ENCODE measurements at regions not wholly inside any gene's neighbourhood (a gene's known extent, or its start where the extent isn't known, plus 50 kb on each side); places are given as distances from the start of the nearest gene placed in this dataset.

DNA sequence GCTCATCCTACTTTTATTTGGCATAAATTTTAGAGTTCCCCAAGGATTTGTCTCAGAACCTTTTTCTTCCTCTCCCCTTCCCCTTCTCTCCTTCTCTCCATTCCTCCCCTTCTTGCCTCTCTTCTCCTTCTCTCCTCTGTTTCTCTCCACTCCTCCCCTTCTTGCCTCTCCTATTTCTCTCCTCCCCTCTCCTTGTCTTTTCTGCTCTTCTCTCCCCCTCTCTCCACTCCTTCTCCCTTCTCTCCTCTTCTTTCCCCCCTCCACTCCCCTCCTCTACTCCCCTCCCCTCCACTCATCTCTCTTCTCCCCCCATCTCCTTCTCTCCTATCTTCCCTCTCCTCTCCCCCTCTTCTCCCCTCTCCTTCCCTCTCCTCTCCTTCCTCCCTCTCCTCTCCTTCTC, 142.7 kb downstream of the CCDC71L start:
- no peak for TF ChIP-seq FOXM1 (IDR thresholded peaks at IDR 0.05; ENCODE audit: borderline replicate concordance, low read depth)
- TF ChIP-seq ZBTB7A (IDR thresholded peaks at IDR 0.05; ENCODE audit: low read depth), result no peak
- TF ChIP-seq, protein P1, sequence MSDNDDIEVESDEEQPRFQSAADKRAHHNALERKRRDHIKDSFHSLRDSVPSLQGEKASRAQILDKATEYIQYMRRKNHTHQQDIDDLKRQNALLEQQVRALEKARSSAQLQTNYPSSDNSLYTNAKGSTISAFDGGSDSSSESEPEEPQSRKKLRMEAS (IDR thresholded peaks at IDR 0.05), result no peak
- TF ChIP-seq TEAD4 (IDR thresholded peaks at IDR 0.05), result no peak
- TF ChIP-seq YY1 (IDR thresholded peaks at IDR 0.05; ENCODE audit: low read depth), result no peak
- TF ChIP-seq, protein P2, sequence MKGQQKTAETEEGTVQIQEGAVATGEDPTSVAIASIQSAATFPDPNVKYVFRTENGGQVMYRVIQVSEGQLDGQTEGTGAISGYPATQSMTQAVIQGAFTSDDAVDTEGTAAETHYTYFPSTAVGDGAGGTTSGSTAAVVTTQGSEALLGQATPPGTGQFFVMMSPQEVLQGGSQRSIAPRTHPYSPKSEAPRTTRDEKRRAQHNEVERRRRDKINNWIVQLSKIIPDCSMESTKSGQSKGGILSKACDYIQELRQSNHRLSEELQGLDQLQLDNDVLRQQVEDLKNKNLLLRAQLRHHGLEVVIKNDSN (IDR thresholded peaks at IDR 0.05), result no peak
- no peak for TF ChIP-seq EGR1 (IDR thresholded peaks at IDR 0.05)
- TF ChIP-seq, protein P3, sequence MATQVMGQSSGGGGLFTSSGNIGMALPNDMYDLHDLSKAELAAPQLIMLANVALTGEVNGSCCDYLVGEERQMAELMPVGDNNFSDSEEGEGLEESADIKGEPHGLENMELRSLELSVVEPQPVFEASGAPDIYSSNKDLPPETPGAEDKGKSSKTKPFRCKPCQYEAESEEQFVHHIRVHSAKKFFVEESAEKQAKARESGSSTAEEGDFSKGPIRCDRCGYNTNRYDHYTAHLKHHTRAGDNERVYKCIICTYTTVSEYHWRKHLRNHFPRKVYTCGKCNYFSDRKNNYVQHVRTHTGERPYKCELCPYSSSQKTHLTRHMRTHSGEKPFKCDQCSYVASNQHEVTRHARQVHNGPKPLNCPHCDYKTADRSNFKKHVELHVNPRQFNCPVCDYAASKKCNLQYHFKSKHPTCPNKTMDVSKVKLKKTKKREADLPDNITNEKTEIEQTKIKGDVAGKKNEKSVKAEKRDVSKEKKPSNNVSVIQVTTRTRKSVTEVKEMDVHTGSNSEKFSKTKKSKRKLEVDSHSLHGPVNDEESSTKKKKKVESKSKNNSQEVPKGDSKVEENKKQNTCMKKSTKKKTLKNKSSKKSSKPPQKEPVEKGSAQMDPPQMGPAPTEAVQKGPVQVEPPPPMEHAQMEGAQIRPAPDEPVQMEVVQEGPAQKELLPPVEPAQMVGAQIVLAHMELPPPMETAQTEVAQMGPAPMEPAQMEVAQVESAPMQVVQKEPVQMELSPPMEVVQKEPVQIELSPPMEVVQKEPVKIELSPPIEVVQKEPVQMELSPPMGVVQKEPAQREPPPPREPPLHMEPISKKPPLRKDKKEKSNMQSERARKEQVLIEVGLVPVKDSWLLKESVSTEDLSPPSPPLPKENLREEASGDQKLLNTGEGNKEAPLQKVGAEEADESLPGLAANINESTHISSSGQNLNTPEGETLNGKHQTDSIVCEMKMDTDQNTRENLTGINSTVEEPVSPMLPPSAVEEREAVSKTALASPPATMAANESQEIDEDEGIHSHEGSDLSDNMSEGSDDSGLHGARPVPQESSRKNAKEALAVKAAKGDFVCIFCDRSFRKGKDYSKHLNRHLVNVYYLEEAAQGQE (IDR thresholded peaks at IDR 0.05; ENCODE audit: low read depth), result no peak
- TF ChIP-seq CEBPB (IDR thresholded peaks at IDR 0.05), result no peak
- TF ChIP-seq CREB1 (IDR thresholded peaks at IDR 0.05; ENCODE audit: low read depth), result no peak
- no peak for TF ChIP-seq EP300 (IDR thresholded peaks at IDR 0.05; ENCODE audit: borderline replicate concordance)
- TF ChIP-seq TCF12 (IDR thresholded peaks at IDR 0.05; ENCODE audit: low read depth), result no peak
- no peak for TF ChIP-seq RAD21 (IDR thresholded peaks at IDR 0.05; ENCODE audit: low read depth)
- TF ChIP-seq NFIC (IDR thresholded peaks at IDR 0.05), result no peak

DNA sequence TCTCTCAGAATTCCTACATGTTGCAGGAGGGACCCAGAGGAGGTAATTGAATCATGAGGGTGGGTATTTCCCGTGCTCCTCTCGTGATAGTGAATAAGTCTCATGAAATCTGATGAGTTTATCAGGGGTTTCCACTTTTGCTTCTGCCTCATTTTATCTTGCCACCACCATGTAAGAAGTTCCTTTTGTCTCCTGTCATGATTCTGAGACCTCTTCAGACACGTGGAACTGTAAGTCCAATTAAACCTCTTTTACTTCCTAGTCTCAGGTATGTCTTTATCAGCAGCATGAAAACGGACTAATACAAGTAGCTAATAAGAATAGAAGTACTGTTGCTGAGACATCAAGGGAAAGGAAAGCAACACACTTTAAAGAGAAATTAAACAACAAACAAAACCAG, 143.4 kb downstream of the CCDC71L start:
- no peak for TF ChIP-seq CREB1 (IDR thresholded peaks at IDR 0.05; ENCODE audit: low read depth)
- TF ChIP-seq, protein P3 (IDR thresholded peaks at IDR 0.05; ENCODE audit: low read depth), result no peak
- no peak for TF ChIP-seq YY1 (IDR thresholded peaks at IDR 0.05; ENCODE audit: low read depth)
- no peak for TF ChIP-seq NFIC (IDR thresholded peaks at IDR 0.05)
- TF ChIP-seq, protein P2 (IDR thresholded peaks at IDR 0.05), result no peak
- no peak for TF ChIP-seq EGR1 (IDR thresholded peaks at IDR 0.05)
- no peak for TF ChIP-seq CEBPB (IDR thresholded peaks at IDR 0.05)
- no peak for TF ChIP-seq ZBTB7A (IDR thresholded peaks at IDR 0.05; ENCODE audit: low read depth)
- TF ChIP-seq RAD21 (IDR thresholded peaks at IDR 0.05; ENCODE audit: low read depth), result no peak
- no peak for TF ChIP-seq FOXM1 (IDR thresholded peaks at IDR 0.05; ENCODE audit: borderline replicate concordance, low read depth)
- TF ChIP-seq, protein P1 (IDR thresholded peaks at IDR 0.05), result no peak
- no peak for TF ChIP-seq TEAD4 (IDR thresholded peaks at IDR 0.05)
- TF ChIP-seq EP300 (IDR thresholded peaks at IDR 0.05; ENCODE audit: borderline replicate concordance), result no peak
- no peak for TF ChIP-seq TAF1 (IDR thresholded peaks at IDR 0.05; ENCODE audit: low read depth)
- TF ChIP-seq TCF12 (IDR thresholded peaks at IDR 0.05; ENCODE audit: low read depth), result no peak

DNA sequence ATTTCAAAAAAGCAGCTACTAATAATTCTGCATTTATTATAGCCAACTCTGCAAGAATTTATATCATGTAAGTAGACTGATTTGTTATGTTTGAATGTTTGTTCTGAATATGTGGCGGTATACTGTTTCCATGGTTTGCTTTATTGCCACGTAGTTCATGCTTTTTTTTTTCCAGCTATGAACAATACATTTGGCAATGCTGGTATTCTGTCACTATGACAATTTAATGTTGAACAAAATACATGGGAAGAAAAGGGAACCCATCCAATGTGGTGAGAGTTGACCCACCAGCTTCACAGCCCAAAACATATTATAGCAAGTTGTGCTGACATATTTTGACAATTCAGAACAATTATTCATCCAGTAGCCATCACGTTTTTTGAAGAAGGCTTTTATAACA, 145.6 kb downstream of the CCDC71L start:
- TF ChIP-seq EGR1 (IDR thresholded peaks at IDR 0.05) (no peak), ZBTB7A (IDR thresholded peaks at IDR 0.05; ENCODE audit: low read depth) (no peak), TCF12 (IDR thresholded peaks at IDR 0.05; ENCODE audit: low read depth) (no peak), TEAD4 (IDR thresholded peaks at IDR 0.05) (no peak), TAF1 (IDR thresholded peaks at IDR 0.05; ENCODE audit: low read depth) (no peak), YY1 (IDR thresholded peaks at IDR 0.05; ENCODE audit: low read depth) (no peak)
- TF ChIP-seq, protein P3 (IDR thresholded peaks at IDR 0.05; ENCODE audit: low read depth), result no peak
- TF ChIP-seq, protein P1 (IDR thresholded peaks at IDR 0.05), result no peak

DNA sequence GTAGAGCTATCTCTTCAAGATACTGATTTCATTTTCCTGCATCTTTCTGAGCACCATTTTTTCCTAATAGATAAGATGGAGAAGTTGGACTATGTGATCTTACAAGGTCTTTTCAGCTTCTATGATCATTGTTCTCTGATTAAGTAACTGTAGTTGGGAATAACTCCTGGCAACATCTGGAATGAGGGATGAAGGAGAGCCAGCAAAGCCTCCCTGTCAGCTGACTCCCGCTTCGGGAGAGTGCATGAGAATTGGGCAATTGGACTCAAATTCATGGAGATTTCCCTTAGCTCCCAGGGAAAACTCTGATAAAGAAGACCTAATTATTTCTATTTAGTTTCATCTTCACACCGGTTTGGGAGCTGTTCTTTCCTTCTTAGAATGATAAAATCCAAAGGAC, 146.1 kb downstream of the CCDC71L start:
- TF ChIP-seq, protein P3 (IDR thresholded peaks at IDR 0.05; ENCODE audit: low read depth), result no peak
- no peak for TF ChIP-seq CEBPB (IDR thresholded peaks at IDR 0.05)
- no peak for TF ChIP-seq FOXM1 (IDR thresholded peaks at IDR 0.05; ENCODE audit: borderline replicate concordance, low read depth)
